Right forelimb (tissue), 1 donor: ENCODE measurements at regions not wholly inside any gene's neighbourhood (a gene's known extent, or its start where the extent isn't known, plus 50 kb on each side); places are given as distances from the start of the nearest gene placed in this dataset.
A peak's percentile ranks its signal among the peaks of the same experiment; 100 is the strongest.

Experiments used
- DNase-seq: peaks from one replicate; pipeline ENCODE4 v3.0.0-alpha.2; 2018

DNA sequence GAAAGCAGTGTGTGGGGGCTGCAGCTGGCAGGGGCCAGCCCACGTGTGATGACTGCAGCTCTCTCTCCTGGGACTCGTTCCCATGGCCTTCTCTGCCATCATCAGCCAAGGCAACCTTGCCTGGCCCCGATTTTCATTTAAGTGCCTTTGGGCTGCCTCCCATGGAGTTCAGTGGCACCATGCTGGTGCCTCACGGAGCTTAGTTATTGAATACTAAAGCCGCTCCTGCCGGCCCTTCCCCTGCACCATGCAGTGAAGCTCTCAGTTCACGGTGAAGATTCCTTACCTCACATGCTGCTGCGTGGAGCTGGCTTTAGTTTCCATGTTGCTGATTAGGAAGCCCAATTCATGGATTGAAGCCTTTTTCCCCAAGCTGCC lies 141.5 kb upstream of the EEPD1 start:
- no peak for DNase-seq

DNA sequence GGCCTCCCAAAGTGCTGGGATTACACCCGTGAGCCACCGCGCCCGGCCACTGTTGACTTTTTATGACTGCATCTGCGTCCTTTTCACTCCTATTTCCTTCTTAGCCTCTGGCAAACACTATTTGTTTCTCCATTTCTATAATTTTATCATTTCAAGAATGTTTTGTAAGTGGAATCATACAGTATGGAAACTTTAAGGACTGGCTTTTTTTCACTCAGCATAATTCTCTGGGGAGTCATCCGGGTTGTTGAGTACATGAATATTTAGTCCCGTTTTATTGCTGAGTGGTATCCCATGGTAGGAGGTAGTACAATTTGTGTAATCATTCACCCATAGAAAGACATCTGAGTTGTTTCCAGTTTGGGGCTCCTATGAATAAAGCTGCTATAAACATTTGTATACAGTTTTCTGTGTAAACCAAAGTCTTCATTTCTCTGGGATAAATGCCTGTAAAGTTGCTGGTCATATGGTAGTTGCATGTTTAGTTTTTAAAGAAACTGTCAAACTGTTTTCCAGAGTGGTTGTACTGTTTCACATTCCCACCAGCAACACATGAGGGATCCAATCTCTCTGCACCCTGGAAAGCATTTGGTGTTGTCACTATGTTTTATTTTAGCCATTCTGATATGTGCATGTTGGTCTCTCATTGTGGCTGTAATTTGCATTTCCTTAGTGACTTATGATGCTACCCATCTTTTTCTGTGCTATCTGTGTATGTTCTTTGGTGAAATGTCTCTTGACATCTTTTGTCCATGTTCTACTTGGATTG lies 139.6 kb upstream of the EEPD1 start:
- DNase-seq, result no peak

DNA sequence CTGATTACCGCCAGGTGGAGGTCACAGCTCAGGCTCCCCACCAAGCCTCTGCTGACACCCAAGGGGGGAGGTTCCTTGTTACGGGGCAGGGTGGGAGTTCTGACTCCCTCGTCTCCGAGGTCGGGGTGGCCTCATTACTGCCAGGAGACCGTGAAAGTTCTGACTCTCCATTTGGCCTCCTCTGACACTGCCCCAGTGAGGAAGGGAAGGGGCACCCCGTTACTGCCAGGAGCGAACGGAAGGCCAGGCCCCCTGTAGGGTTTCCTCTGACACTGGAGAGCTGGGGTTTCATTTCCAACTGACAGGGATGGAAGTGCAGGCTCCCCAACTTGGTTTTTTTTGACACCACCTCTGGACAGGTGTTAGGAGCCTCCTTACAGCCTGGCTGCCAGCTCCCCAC lies 138.1 kb upstream of the EEPD1 start:
- no peak for DNase-seq

DNA sequence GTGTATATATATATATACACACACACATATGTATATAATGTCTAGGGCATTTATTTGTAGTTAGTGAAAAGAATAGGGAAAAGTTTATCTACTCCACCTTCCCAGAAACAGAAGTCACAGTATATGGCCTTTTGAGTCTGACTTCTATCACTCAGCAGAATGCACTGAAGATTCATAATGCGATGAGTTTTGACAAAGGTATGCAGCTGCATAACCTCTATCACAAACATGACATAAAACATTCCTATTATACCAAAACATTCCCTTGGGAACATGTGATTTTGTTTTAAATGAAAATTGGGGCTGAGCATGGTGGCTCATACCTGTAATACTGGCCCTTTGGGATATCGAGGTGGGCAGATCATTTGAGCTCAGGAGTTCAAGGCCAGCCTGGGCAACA lies 137.3 kb upstream of the EEPD1 start:
- DNase-seq, result no peak

DNA sequence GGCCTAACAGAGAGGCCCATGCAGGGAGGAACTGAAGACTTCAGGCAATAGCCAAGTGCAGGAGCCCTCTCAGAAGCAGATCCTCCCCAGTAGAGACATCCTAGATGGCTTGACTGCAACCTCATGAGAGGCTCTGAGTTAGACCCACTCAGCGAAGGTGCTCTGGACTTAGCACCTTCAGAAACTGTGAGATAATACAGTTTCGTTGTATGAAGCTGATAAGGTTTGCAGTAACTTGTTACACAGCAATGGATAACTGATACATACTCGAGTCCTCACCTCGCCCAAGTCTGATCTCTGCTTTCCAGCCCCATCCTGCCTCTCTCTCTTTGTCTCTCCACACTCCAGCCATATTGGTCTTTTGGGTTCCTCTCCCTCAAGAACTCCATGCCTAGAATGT lies 136.4 kb upstream of the EEPD1 start:
- DNase-seq, result no peak

DNA sequence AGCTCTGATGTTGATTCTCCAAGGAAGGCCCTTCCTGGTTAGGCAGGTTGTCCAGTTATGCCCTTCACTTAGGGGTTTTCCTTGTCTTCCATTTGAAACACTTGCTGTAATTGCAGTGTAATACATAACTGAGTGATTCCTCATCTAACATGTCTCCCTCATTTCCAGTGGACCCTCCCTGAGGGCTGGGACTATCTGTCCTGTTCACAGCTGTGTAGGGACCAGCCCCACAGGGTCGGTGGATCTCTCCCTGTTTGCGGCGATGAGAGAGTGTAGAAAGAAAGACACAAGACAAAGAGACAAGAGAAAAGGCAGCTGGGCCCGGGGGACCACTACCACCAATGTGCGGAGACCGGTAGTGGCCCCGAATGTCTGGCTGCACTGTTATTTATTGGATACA lies 135.9 kb upstream of the EEPD1 start:
- no peak for DNase-seq

DNA sequence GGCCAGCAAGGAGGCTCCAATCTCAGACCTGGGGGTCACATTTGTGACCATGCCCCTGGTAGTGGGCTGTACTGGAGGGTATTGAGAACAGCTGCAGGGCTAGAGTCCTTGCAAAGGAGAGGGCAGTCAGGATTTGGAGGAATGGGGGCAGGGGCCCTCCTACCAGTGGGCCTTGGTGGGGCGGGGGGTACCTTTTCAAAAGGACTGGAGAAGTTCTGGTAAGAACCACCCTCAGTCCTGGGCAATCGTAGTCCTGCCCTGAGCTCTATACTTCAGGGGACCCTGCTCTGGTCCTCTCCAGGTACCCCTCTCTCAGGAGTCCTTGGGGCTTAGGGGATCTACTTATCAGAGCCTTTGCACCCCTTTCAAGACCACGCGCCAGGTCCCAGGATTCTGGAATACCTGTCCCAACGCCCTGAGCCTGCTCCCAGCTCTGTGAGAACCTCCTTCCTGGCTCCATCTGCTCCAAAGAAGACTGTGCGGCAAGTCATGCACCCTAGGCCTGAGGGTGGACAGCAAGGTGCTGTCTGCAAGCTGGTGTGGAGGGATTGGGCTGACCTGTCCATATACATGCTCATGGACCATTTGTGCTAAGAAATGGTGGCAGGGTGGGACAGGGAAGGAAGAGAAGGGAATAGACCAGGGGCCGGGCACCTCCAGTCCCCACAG lies 134.1 kb upstream of the EEPD1 start:
- no peak for DNase-seq

DNA sequence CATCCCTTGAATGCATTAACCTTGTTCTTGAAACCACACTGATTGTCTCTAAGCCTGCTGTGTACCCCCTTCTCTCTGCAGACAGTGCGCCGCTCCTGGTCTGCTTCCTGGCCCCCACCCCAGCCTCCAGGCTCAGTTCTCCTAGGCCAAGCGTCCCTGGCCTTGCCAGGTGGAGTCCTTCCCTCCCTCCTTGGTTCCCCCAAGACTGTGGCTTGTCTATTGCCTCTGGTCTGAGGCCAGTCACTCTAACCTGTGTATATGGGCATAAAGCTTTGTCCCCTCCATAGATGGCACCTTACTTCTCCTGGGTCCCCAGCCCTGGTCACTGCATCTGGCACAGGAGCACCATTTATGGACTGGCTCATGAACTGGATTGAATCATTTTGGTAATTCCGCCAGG lies 133.5 kb upstream of the EEPD1 start:
- DNase-seq, result no peak

DNA sequence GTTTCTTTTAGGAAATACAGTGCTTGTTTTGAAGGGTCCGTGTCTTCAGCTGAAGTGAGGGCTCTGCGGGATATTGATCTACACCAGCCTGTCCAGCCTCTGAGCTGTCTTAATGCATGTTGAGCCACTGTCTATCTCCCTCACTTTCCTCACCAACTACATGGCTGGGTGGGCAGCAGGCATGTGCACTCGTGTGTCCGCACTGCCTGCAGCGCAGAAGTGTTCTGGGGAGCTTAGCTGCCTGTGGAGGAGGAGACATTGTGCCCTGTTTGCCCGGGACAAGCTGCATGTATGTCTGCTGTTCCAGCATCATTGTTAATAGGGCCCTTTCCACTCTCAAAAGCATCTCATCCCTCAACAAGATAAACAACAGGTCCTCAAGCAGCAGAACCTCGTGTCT lies 133.1 kb upstream of the EEPD1 start:
- no peak for DNase-seq

DNA sequence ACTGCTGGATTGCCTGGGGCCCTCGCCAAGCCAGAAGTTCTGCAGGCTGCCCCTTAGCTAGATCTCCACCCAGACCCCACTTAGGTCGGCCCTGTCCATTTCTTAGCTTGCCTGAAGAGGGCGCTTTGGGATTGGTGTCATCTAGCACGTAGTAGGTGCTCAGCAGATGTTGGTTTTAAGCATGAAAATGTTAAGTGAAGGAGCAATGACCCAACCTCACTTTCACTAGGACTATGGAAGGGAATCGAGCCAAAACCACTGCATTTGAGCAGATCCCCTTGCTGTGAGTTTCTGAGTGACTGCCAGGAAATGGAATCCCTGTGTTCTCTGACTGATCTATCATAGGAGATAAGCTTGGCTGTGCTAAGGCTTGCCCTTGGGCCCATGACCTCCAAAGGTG lies 131.7 kb upstream of the EEPD1 start:
- no peak for DNase-seq

DNA sequence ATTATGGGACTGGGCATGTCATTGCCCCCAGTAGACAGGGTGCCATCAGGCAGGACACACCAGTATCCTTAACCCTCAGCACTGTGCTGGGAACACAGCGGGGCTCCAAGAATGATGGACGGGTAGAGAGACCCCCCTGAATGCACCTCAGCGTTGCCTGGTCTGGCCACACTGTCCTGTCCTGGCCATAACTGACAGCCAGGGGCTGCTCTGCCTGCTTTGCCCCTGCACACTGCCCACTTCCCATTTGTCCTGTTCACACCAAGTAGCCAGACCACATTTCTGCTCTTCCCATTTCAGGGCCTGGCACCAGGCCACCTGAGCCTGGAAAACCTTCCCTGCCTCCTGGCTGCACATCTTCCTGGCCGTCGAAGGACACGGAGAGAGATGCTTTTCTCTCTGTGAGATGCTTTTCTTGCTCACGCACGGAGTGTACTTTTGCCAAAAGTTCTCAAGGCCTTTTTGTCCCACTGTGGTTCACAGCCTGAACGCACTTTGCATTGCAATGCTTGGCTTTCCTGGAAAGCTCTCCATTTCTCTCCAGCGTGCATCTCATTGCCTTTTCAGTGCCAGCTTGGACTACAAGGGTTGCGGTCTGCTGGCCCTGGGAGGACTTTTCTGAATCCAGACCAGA lies 131.0 kb upstream of the EEPD1 start:
- peak; percentile 71 for DNase-seq

DNA sequence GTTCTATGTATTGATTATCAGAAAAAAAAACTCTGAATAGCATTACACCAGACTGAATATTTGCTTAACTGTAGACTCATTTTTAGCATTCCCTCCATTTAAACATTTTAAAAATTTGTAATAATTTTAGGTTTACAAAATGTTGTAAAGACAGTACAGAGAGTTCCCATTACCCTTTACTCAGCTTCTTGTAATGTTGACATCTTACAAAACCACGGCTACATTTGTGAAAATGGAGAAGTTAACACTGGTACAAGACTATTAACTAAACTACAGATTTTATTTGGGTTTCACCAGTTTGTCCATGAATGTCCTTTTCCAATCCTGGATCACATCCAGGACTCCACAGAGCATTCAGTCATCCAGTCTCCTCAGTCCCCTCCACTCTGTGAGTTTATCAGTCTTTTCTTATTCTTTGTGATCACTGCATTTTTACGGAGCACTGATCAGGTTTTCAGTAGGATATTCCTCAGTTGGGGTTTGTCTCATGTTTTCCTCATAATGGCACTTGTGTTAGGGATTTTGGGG lies 130.0 kb upstream of the EEPD1 start:
- no peak for DNase-seq

DNA sequence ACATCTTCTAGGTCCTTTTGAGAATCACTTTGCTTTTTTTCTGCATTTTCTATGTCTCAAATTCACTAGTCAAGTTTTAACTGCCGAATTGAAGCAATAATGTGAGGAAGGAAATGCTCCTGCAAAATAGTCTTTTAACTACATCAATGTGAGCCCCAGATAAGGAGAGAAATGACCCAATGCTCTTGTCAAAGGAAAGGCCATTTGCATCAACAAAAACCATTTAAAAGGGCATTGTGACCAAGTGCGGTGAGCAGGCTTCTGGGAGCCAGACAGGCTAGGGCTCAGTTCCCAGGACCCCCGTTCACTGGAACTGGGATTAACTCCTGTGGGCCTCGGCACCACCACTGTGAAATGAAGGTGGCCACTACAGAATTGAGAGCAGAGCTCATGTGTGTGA lies 127.9 kb upstream of the EEPD1 start:
- no peak for DNase-seq

DNA sequence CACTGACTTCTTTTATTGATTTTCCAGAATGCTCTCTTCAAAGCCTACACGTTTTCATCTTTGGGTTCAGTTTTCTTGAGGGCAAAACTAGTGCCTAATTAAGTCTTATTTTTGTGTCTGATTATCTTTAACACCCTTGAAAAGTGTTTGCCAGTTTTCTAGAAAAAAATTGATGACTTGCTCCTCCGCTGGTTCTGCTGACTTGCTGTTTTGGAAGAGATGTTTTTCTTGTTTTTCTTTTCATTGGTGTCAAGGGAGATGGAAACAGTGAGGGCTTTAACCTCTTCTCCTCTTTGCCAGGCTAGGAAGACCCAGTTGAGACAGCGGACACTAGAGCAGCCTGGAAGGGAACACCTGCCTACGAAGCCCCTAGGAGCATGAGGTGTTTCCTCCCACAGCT lies 123.7 kb upstream of the EEPD1 start:
- DNase-seq, result no peak

DNA sequence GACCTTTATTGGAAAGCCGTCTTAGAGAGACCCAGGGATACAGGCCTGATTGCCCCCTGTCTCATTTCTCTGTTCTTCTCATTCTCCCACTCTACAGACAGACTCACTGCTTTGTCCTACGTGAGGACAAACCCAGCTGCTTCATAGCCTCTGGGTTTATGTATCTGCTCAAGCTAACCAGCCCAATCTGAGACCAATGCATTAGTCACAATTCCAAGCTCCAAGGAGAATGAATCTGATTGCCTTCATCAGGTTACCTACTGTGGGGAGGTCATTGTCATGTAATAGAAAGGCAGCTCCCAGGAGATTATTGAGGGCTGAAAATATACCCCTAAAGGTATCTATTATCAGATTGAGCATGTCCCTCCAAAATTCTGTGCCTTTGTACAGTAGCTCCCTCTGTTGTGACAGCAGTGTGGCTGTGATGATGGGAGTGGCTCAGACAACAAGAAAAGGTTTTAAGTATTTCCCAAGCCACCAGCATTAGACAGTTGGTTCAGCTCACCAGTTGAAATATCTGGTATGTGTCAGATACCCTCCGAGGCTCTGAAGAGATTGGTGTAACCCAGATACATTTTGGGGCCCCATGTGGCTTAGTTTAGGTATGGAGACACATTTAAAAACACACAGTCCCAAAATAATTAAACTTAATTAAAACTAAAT lies 123.1 kb upstream of the EEPD1 start:
- DNase-seq, result no peak

DNA sequence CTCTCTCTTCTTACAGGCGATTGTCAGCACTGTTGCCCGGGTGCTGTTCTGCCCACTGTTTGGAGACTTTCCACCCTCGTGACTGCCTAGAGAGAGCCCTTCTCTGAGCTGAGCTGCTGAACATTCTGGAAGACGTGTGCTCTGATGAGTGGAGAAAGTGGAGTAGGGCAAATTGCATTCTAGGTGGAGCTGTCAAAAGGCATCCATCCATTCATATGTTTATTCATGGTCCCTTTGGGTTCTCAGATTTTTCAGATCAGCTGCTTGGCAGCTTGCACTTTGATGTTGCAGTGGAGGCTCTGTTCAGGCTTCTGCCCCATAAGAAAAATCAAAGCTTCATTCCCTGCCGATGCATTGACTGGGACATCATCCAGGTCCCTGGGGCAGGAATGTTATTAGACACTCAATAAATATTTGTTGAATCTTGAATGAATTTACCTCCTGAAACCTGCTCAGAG lies 120.7 kb upstream of the EEPD1 start:
- DNase-seq, result no peak

DNA sequence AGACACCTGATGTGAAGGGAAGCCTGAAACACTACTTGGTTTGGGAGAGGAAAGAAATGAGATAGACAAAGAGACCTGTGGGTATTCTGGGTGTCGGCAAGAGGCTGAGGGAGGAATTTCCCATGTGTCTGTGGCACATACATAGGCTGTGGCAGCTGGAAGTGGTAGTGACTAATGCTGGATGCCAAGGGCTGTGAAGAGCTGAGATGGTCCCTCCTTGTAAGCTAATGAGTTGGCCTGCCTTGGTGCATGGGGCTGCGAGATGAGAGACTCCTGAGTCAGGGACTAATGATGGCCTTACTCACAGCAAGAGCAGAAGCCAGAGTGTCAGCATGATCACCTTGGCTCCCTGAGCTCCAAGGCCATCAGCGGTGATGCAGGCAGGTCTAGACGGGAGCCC lies 119.0 kb upstream of the EEPD1 start:
- DNase-seq, result no peak

DNA sequence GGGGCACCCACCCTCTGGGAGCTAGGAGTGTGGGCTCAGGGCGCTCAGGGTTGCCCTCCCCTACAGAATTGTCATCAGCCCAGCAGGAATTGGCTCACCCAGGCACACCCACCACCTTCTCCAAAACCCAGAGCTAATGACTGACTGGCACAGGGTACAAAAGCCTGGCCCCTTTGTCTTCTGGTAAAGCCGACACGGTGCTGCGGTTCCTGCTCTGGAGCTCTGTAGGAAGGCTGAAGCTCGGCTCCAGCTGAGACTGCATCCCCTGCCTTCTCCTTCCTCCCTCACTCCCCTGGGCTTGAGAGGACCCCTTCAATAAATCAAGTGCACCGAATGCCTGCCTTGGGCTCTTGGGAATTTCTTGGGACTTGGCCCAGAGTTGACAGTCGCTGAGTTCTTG lies 117.9 kb upstream of the EEPD1 start:
- no peak for DNase-seq

DNA sequence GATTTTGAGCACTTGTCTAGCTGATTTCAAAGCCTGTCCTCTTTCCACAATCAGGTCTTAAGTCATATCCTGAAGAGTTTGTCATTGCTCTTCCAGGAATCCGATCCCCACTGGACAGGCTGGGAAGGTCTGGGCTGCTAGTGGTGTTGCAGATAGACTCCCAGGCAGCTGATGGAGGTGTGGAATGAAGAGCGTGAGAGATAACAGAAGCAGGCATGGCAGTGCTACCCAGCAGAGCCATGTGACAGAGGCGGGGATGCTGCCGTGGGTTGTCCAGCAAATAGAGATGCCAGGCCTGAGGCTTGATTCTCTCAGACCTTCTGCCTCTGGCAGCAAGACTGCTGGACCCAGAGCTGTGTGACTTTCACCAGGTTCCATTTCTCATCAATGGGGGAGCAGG lies 116.5 kb upstream of the EEPD1 start:
- DNase-seq, result no peak

DNA sequence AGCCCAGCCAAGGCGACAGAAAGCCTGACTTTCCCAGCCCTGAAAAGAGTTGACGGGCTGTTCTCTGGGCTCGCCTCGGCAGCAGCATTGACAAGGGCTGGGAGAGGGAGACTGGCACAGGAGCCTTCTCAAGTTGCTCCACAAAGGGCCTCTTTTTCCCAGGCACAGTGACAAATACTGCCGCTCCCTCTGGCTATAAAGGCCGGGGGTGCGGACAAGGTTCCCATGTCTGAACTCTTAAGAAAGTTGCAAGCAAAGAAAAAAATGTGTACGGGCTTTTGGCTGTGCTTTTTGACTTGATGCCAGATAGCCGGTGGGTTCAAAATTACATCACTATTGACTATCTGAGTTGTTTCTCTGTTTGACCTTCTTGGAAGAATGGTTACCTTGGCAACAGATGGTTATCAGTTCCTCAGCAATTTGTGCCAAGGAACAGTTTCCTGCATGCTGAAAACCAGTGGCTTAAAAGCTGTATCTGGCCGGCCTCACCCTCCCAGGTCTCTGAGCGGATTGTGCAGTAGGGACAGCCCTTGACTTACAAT lies 115.9 kb upstream of the EEPD1 start:
- peak; percentile 66 for DNase-seq

DNA sequence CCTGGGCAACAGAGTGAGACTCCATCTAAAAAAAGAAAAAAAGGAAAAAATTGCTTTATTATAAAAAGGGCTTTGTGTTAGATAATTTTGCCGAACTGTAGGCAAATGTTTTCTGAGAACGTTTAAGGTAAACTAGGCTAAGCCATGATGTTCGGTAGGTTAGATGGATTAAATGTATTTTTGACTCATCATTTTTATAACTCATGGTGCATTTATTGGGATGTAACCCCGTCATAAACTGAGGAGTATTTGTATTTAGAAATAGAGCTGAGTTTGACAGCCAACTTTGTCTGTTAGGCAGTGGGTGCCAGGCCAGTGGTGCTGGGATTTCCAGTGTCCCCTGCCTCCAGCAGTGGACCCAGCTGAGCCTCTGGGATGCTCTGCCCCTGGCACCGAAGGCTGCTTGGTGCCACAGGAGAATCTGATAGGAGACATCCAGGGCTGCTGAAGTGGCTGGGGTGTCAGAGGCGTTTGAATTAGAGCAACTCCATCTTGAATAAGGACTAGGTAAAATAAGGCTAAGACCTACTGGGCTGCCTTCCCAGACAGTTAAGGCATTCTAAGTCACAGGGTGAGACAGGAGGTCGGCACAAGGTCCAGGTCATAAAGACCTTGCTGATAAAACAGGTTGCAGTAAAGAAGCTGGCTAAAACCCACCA lies 114.9 kb upstream of the EEPD1 start:
- no peak for DNase-seq

DNA sequence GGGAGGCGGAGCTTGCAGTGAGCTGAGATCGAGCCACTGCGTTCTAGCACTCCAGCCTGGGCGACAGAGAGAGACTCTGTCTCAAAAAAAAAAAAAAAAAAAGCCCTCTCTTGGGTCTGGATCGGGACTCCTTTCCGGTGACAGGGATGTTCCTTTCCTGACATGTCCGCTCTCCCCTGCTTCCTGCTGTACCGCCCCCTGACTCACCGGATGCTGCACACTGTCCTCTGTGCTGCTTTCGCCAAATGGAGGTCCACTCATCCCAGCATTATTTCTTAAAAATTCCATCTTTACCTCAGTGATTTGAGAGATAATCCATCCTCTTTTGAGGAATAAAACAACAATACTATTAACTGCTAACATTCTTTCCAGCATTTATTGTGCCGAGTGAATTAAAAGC lies 113.8 kb upstream of the EEPD1 start:
- no peak for DNase-seq

DNA sequence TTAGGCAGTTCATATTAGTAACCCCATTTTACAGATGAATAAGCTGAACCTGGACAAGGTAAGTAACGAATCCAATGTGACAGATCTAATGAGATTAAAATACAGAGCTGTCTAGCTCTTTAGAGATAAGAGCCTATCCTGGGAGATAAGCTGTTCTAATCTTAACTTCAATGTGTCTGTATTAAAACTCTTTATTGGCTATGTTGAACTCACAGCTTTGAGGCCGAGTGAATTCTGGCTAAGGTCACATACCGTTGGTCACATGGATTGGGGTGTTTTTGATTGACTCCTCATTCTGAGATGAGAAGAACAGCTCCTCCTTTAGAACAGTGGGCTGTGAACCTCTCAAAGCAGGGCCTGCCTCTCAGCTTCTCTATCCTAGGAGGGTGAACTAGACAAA lies 113.4 kb upstream of the EEPD1 start:
- DNase-seq, result no peak
